ENCODE measurements at regions not wholly inside any gene's neighbourhood (a gene's known extent, or its start where the extent isn't known, plus 50 kb on each side); places are given as distances from the start of the nearest gene placed in this dataset.

- Histone ChIP-seq H3K36me3 (ENCODE audit: insufficient read depth, low read length) (no peaks in the 10 kb centered on the region), H3K4me1 (ENCODE audit: insufficient read depth, low read length) (peaks cover 19% of the 10 kb centered on the region), H3K9ac (ENCODE audit: low read depth, low read length) (no peak overlapping the region), H3K9me3 (ENCODE audit: control insufficient read depth, insufficient read depth, low read length) (no peaks in the 10 kb centered on the region)
Observed at GRCh38 chr16:17843905-17844304, 373.1 kb upstream of the XYLT1 start.

- H3K36me3 ChIP-seq (ENCODE audit: insufficient read depth, low read length), result no peaks in the 10 kb centered on the region
- H3K9ac ChIP-seq (ENCODE audit: low read depth, low read length), result no peak overlapping the region
- H3K4me1 ChIP-seq (ENCODE audit: insufficient read depth, low read length), result peaks cover 41% of the 10 kb centered on the region
- no peaks in the 10 kb centered on the region for H3K9me3 ChIP-seq (ENCODE audit: control insufficient read depth, insufficient read depth, low read length)
Observed at GRCh38 chr16:17839907-17840306, 369.1 kb upstream of the XYLT1 start.

GRCh38 chr16:17839272-17839671 is 368.5 kb upstream of the XYLT1 start:
- peaks cover 41% of the 10 kb centered on the region for H3K4me1 ChIP-seq (ENCODE audit: insufficient read depth, low read length)
- H3K9ac ChIP-seq (ENCODE audit: low read depth, low read length), result no peak overlapping the region
- H3K9me3 ChIP-seq (ENCODE audit: control insufficient read depth, insufficient read depth, low read length), result no peaks in the 10 kb centered on the region
- no peaks in the 10 kb centered on the region for H3K36me3 ChIP-seq (ENCODE audit: insufficient read depth, low read length)

GRCh38 chr16:17836868-17837602 is 366.3 kb upstream of the XYLT1 start:
- no peaks in the 10 kb centered on the region for H3K36me3 ChIP-seq (ENCODE audit: insufficient read depth, low read length)

GRCh38 chr16:17835118-17835876 is 364.5 kb upstream of the XYLT1 start:
- Histone ChIP-seq H3K9me3 (ENCODE audit: control insufficient read depth, insufficient read depth, low read length) (no peaks in the 10 kb centered on the region), H3K9ac (ENCODE audit: low read depth, low read length) (no peak overlapping the region), H3K36me3 (ENCODE audit: insufficient read depth, low read length) (no peaks in the 10 kb centered on the region), H3K4me1 (ENCODE audit: insufficient read depth, low read length) (peaks cover 34% of the 10 kb centered on the region)

More at GRCh38 chr16:17836868-17837602, 366.3 kb upstream of the XYLT1 start:
- Histone ChIP-seq H3K4me1 (ENCODE audit: insufficient read depth, low read length) (peaks cover 41% of the 10 kb centered on the region), H3K9ac (ENCODE audit: low read depth, low read length) (peak overlapping the region; percentile 3; the same call in 1 of the 2 replicates), H3K9me3 (ENCODE audit: control insufficient read depth, insufficient read depth, low read length) (no peaks in the 10 kb centered on the region)

- Histone ChIP-seq H3K36me3 (ENCODE audit: insufficient read depth, low read length) (no peaks in the 10 kb centered on the region), H3K9me3 (ENCODE audit: control insufficient read depth, insufficient read depth, low read length) (no peaks in the 10 kb centered on the region), H3K4me1 (ENCODE audit: insufficient read depth, low read length) (peaks cover 20% of the 10 kb centered on the region), H3K9ac (ENCODE audit: low read depth, low read length) (no peak overlapping the region)
Observed at GRCh38 chr16:17832738-17833137, 362.0 kb upstream of the XYLT1 start.

- Histone ChIP-seq H3K9ac (ENCODE audit: low read depth, low read length) (no peak overlapping the region), H3K36me3 (ENCODE audit: insufficient read depth, low read length) (no peaks in the 10 kb centered on the region), H3K4me1 (ENCODE audit: insufficient read depth, low read length) (peaks cover 9% of the 10 kb centered on the region; the same call in 1 of the 2 replicates), H3K9me3 (ENCODE audit: control insufficient read depth, insufficient read depth, low read length) (no peaks in the 10 kb centered on the region)
Observed at GRCh38 chr16:17831330-17831729, 360.6 kb upstream of the XYLT1 start.

GRCh38 chr16:17830651-17831050 is 359.9 kb upstream of the XYLT1 start:
- peaks cover 3% of the 10 kb centered on the region; the same call in 1 of the 2 replicates for H3K4me1 ChIP-seq (ENCODE audit: insufficient read depth, low read length)

GRCh38 chr16:17829811-17830210 is 359.1 kb upstream of the XYLT1 start:
- no peaks in the 10 kb centered on the region for H3K4me1 ChIP-seq (ENCODE audit: insufficient read depth, low read length)

More at GRCh38 chr16:17830651-17831050, 359.9 kb upstream of the XYLT1 start:
- no peak overlapping the region for H3K9ac ChIP-seq (ENCODE audit: low read depth, low read length)
- no peaks in the 10 kb centered on the region for H3K36me3 ChIP-seq (ENCODE audit: insufficient read depth, low read length)
- H3K9me3 ChIP-seq (ENCODE audit: control insufficient read depth, insufficient read depth, low read length), result no peaks in the 10 kb centered on the region

GRCh38 chr16:17828012-17828411 is 357.3 kb upstream of the XYLT1 start:
- H3K36me3 ChIP-seq (ENCODE audit: insufficient read depth, low read length), result no peaks in the 10 kb centered on the region
- H3K9me3 ChIP-seq (ENCODE audit: control insufficient read depth, insufficient read depth, low read length), result no peaks in the 10 kb centered on the region
- no peaks in the 10 kb centered on the region for H3K4me1 ChIP-seq (ENCODE audit: insufficient read depth, low read length)
- no peak overlapping the region for H3K9ac ChIP-seq (ENCODE audit: low read depth, low read length)

More at GRCh38 chr16:17829811-17830210, 359.1 kb upstream of the XYLT1 start:
- H3K36me3 ChIP-seq (ENCODE audit: insufficient read depth, low read length), result no peaks in the 10 kb centered on the region
- H3K9me3 ChIP-seq (ENCODE audit: control insufficient read depth, insufficient read depth, low read length), result no peaks in the 10 kb centered on the region
- no peak overlapping the region for H3K9ac ChIP-seq (ENCODE audit: low read depth, low read length)

GRCh38 chr16:17827313-17827712 is 356.6 kb upstream of the XYLT1 start:
- no peaks in the 10 kb centered on the region for H3K9me3 ChIP-seq (ENCODE audit: control insufficient read depth, insufficient read depth, low read length)
- no peaks in the 10 kb centered on the region for H3K4me1 ChIP-seq (ENCODE audit: insufficient read depth, low read length)
- no peaks in the 10 kb centered on the region for H3K36me3 ChIP-seq (ENCODE audit: insufficient read depth, low read length)
- no peak overlapping the region for H3K9ac ChIP-seq (ENCODE audit: low read depth, low read length)

- Histone ChIP-seq H3K9ac (ENCODE audit: low read depth, low read length) (no peak overlapping the region), H3K36me3 (ENCODE audit: insufficient read depth, low read length) (no peaks in the 10 kb centered on the region; the same call in 1 of the 2 replicates), H3K9me3 (ENCODE audit: control insufficient read depth, insufficient read depth, low read length) (peaks cover 15% of the 10 kb centered on the region; the same call in 1 of the 2 replicates), H3K4me1 (ENCODE audit: insufficient read depth, low read length) (no peaks in the 10 kb centered on the region)
Observed at GRCh38 chr16:17817943-17818342, 347.2 kb upstream of the XYLT1 start.

- H3K9me3 ChIP-seq (ENCODE audit: control insufficient read depth, insufficient read depth, low read length), result peaks cover 15% of the 10 kb centered on the region; the same call in 1 of the 2 replicates
- no peaks in the 10 kb centered on the region for H3K4me1 ChIP-seq (ENCODE audit: insufficient read depth, low read length)
- no peaks in the 10 kb centered on the region; the same call in 1 of the 2 replicates for H3K36me3 ChIP-seq (ENCODE audit: insufficient read depth, low read length)
- H3K9ac ChIP-seq (ENCODE audit: low read depth, low read length), result no peak overlapping the region
Observed at GRCh38 chr16:17817260-17817659, 346.5 kb upstream of the XYLT1 start.

- H3K9ac ChIP-seq (ENCODE audit: low read depth, low read length), result no peak overlapping the region
- H3K4me1 ChIP-seq (ENCODE audit: insufficient read depth, low read length), result no peaks in the 10 kb centered on the region
Observed at GRCh38 chr16:17812771-17813170, 342.0 kb upstream of the XYLT1 start.

GRCh38 chr16:17804857-17805256 is 334.1 kb upstream of the XYLT1 start:
- Histone ChIP-seq H3K9ac (ENCODE audit: low read depth, low read length) (no peak overlapping the region), H3K36me3 (ENCODE audit: insufficient read depth, low read length) (no peaks in the 10 kb centered on the region), H3K4me1 (ENCODE audit: insufficient read depth, low read length) (peaks cover 5% of the 10 kb centered on the region), H3K9me3 (ENCODE audit: control insufficient read depth, insufficient read depth, low read length) (no peaks in the 10 kb centered on the region)

More at GRCh38 chr16:17812771-17813170, 342.0 kb upstream of the XYLT1 start:
- Histone ChIP-seq H3K36me3 (ENCODE audit: insufficient read depth, low read length) (no peaks in the 10 kb centered on the region; the same call in 1 of the 2 replicates), H3K9me3 (ENCODE audit: control insufficient read depth, insufficient read depth, low read length) (peaks cover 15% of the 10 kb centered on the region; the same call in 1 of the 2 replicates)

All from ES-I3 (cell line).